Fibroblast of the aortic adventitia (primary cell): ENCODE measurements at regions not wholly inside any gene's neighbourhood (a gene's known extent, or its start where the extent isn't known, plus 50 kb on each side); places are given as distances from the start of the nearest gene placed in this dataset.

Experiments used
- DNase-seq: peaks from one replicate; pipeline ENCODE4 v3.0.0-alpha.2; 2010; ENCODE audit warnings: low read depth
- H3K4me3 ChIP-seq: 2 replicates; pipeline ENCODE4 v1.5.1; 2011; ENCODE audit warnings: low read depth, mild to moderate bottlenecking, control low read depth, low read length, moderate library complexity
- TF ChIP-seq, protein P1 (sequence below): IDR thresholded peaks from 2 replicates; pipeline ENCODE4 v1.5.1; 2011; ENCODE audit warnings: mild to moderate bottlenecking, low read length, control low read depth, inconsistent platforms; ENCODE audit not compliant: insufficient read depth

DNA sequence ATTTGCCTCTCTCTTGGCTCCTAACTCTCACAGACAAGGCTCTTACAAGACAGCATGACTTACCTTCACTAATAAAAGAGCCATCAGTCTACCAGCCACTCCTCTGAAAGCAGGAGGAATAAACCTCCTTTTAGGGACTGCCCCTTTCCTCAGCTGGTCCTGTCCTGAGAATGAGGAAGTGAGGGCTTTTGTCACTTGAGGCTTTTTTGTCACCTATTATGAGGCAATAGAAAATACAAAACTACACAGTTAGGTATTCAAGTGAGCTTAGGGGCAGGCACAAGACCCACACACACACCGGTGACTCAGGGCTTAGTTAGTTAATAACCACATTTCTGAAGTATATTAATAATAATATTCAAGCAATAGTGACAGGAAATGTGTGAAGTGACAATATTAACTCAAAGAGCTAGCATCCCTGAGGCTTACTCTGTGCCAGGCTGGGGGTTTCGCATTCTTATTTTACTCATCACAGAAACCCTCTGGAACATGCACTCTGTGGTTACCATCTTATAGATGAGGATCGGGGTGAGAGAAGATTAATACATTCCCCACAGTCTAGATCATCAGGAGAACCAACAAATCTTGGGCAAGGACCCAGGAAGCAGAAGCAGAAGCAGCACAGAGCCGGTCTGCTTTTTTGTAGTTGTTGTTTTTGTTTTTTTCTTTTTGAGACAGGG, 379.9 kb downstream of the LIG4 start:
- DNase-seq, result peak; percentile 51
- no peak overlapping the region for H3K4me3 ChIP-seq
- TF ChIP-seq, protein P1, sequence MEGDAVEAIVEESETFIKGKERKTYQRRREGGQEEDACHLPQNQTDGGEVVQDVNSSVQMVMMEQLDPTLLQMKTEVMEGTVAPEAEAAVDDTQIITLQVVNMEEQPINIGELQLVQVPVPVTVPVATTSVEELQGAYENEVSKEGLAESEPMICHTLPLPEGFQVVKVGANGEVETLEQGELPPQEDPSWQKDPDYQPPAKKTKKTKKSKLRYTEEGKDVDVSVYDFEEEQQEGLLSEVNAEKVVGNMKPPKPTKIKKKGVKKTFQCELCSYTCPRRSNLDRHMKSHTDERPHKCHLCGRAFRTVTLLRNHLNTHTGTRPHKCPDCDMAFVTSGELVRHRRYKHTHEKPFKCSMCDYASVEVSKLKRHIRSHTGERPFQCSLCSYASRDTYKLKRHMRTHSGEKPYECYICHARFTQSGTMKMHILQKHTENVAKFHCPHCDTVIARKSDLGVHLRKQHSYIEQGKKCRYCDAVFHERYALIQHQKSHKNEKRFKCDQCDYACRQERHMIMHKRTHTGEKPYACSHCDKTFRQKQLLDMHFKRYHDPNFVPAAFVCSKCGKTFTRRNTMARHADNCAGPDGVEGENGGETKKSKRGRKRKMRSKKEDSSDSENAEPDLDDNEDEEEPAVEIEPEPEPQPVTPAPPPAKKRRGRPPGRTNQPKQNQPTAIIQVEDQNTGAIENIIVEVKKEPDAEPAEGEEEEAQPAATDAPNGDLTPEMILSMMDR, result no peak

DNA sequence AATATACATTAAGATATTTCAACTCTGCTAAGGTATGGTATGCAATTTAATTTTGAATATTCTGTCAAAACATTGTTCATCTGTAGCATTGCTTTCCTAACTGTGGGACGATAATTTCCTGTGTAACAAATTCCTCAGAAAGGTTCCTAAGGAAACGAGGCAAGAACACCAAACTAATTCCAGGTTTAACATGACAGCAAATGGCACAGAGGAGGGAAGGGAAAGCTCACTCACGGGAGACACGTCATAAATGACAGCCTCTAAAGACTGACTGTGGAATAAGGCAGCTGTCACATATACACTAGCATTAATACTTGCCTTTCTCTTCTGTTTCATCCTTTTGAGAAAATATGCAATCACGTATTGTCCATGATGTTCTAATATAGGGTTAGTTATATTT, 380.6 kb downstream of the LIG4 start:
- TF ChIP-seq, protein P1, result no peak
- no peak overlapping the region for H3K4me3 ChIP-seq
- DNase-seq, result no peak

DNA sequence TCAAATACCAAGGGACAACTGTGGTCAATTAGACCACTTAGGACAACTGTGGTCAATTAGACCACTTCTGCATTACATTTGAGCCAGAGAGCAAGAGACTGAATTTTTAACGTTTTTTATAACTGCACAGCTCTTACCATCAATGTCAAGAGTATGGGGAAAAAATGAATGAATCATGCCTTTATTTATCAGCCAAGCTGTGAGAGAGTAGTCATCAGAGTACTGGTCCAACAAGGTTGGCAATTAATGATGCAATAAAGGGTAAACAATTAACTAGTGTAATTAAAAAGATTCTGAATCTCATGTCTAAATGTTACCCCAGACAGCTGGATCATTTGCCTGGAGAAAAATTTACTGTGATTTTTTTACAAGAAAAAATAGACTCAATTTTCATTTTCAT, 381.1 kb downstream of the LIG4 start:
- TF ChIP-seq, protein P1, result no peak
- DNase-seq, result peak; percentile 32
- H3K4me3 ChIP-seq, result no peak overlapping the region

DNA sequence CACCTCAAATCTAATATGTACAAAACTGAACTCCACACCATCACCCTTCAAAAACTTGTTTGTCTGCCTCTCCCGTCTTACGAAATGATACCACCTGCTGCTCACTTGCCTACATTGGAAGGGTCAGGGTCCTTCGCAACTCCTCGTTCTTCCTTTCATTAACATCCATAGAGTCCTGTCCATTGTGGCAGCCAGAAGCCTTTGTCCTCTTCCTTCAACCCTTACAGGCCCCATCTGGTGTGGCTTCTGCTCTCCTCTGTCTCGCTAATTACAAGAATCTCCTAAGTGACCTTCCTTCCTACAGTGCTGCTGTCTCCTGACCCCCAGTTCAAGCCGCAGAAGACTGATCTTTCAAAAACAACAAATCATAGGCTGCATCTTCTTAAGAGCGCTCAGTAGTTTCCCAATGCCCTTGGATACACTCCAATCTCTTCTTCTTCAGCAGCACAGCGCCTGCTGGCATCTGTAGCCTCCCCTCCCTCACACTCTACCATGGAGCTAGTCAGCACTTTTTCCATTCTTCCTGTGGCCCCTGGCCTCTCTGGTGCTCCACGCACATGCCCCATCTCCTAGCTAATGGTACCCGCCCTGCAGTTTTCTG, 382.7 kb downstream of the LIG4 start:
- DNase-seq, result no peak
- no peak overlapping the region for H3K4me3 ChIP-seq
- TF ChIP-seq, protein P1, result no peak

DNA sequence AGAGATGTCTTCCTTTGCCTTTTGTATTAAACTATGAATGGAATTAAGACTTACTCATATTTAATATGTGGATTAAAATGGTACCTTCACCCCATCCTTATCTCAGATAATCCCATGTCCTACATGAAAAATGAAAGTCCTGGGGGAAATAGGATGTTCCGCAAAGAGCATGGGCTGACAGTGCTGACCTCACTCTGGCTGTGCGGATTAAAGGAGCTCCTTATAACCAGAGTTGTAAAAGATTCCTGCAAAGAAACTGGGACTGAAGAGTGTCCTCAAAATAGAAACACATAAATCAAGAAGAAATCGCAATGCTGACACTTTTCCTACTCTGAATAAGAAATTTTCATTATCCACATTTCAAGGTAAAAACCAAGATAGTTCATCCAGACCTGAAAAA, 384.5 kb downstream of the LIG4 start:
- TF ChIP-seq, protein P1, result no peak
- H3K4me3 ChIP-seq, result no peak overlapping the region
- no peak for DNase-seq

DNA sequence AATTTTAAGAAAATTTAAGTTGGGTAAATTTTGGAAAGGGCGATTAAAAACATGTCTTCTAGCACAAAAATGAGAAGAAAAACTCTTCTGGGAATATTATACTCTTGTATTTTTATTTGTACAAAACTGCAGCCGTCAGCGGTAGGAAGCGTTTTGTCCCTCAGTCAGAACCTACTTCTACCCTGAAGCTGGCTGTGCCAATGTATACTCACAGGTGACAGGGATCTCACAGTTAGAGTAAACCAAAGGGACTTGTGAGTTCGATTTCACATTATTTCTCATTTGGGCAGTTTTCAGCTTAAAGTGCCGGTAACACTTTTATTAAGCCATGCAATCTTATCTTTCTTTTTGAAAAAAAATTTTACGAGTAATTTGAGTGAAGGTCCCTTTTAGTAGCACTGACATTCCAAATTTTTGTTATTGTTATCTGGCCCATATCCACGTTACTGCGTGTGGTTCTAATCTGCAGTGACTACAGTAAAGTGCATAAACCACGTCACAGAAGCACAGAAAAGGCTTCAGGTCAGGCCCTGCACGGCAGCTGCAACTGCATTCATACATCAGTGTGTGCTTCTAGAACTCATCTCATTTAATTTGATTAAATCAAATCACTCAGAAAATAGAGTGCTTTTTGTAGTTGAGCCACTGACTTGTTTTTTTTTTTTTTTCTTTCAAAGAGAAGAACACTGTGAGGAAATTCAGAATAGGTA, 387.3 kb downstream of the LIG4 start:
- DNase-seq, result peak; percentile 42
- TF ChIP-seq, protein P1, result no peak
- no peak overlapping the region for H3K4me3 ChIP-seq
